Upper lobe of left lung (tissue), 4 donors: ENCODE measurements at regions not wholly inside any gene's neighbourhood (a gene's known extent, or its start where the extent isn't known, plus 50 kb on each side); places are given as distances from the start of the nearest gene placed in this dataset.

Experiments
- EP300 ChIP-seq, 4 donors: sonication (generic); formaldehyde crosslinking; IDR thresholded peaks; one replicate each; pipeline ENCODE4 v1.5.1; 2017; ENCODE audit warnings: antibody characterized with exemption in 4 of 4, control low read depth in 2 of 4
- POLR2A ChIP-seq, 4 donors: fragments of 450-650 bp; IDR thresholded peaks; one replicate each; pipeline ENCODE4 v1.5.1; 2016 to 2017; ENCODE audit warnings: antibody characterized with exemption in 4 of 4, mild to moderate bottlenecking in 2 of 4
- TF ChIP-seq, protein P1 (sequence below), 6 experiments: fragments of 450-650 bp in 4 of 6; fragments of 200-600 bp in 2 of 6; sonication (generic) in 2 of 6; IDR thresholded peaks; one replicate each; pipeline ENCODE4 v1.5.1; 2016 to 2019; ENCODE audit warnings: antibody characterized with exemption in 6 of 6

- TF ChIP-seq POLR2A (IDR thresholded peaks at IDR 0.05) (no peak), EP300 (IDR thresholded peaks at IDR 0.05) (no peak)
- TF ChIP-seq, protein P1, sequence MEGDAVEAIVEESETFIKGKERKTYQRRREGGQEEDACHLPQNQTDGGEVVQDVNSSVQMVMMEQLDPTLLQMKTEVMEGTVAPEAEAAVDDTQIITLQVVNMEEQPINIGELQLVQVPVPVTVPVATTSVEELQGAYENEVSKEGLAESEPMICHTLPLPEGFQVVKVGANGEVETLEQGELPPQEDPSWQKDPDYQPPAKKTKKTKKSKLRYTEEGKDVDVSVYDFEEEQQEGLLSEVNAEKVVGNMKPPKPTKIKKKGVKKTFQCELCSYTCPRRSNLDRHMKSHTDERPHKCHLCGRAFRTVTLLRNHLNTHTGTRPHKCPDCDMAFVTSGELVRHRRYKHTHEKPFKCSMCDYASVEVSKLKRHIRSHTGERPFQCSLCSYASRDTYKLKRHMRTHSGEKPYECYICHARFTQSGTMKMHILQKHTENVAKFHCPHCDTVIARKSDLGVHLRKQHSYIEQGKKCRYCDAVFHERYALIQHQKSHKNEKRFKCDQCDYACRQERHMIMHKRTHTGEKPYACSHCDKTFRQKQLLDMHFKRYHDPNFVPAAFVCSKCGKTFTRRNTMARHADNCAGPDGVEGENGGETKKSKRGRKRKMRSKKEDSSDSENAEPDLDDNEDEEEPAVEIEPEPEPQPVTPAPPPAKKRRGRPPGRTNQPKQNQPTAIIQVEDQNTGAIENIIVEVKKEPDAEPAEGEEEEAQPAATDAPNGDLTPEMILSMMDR (IDR thresholded peaks at IDR 0.05): no peak
Observed at GRCh38 chr2:164068063-164068462, 332.3 kb upstream of the FIGN start.
